Astrocyte (in vitro differentiated cells and primary cell): ENCODE measurements at regions not wholly inside any gene's neighbourhood (a gene's known extent, or its start where the extent isn't known, plus 50 kb on each side); places are given as distances from the start of the nearest gene placed in this dataset.

Experiments used
- DNase-seq: peaks from one replicate; pipeline ENCODE4 v3.0.0-alpha.2; 2010; ENCODE audit warnings: low read depth
- FAIRE-seq: peaks from 2 replicates; lab custom pipeline; 2011; peaks lifted over from hg19 to GRCh38; lab: Jason Lieb, UNC
- H2AFZ ChIP-seq: 2 replicates; pipeline ENCODE4 v1.6.0; 2012; ENCODE audit warnings: low read depth, low read length, inconsistent platforms
- H3K27ac ChIP-seq: 2 replicates; pipeline ENCODE4 v1.5.1; 2011; ENCODE audit warnings: low read depth, low read length, inconsistent platforms
- H3K27me3 ChIP-seq: 2 replicates; pipeline ENCODE4 v1.6.0; 2011; ENCODE audit warnings: low read length, inconsistent platforms; ENCODE audit not compliant: insufficient read depth
- H3K36me3 ChIP-seq: 2 replicates; pipeline ENCODE4 v1.5.1; 2011; ENCODE audit warnings: low read length, inconsistent platforms; ENCODE audit not compliant: insufficient read depth
- H3K4me1 ChIP-seq: 2 replicates; pipeline ENCODE4 v1.5.1; 2011; ENCODE audit warnings: low read length, inconsistent platforms; ENCODE audit not compliant: insufficient read depth
- H3K4me2 ChIP-seq: 2 replicates; pipeline ENCODE4 v1.6.0; 2012; ENCODE audit warnings: low read length, inconsistent platforms
- H3K4me3 ChIP-seq: 2 replicates; pipeline ENCODE4 v1.5.1; 2011; ENCODE audit warnings: low read depth, mild to moderate bottlenecking, low read length, inconsistent platforms; ENCODE audit not compliant: insufficient read depth
- H3K79me2 ChIP-seq: 2 replicates; pipeline ENCODE4 v1.6.0; 2012; ENCODE audit warnings: mild to moderate bottlenecking, low read length, inconsistent platforms; ENCODE audit not compliant: insufficient read depth
- H3K9ac ChIP-seq: 2 replicates; pipeline ENCODE4 v1.6.0; 2012; ENCODE audit warnings: mild to moderate bottlenecking, low read length, inconsistent platforms
- H3K9me3 ChIP-seq: 2 replicates; pipeline ENCODE4 v1.5.1; 2012; ENCODE audit warnings: low read depth, mild to moderate bottlenecking, low read length, inconsistent platforms; ENCODE audit not compliant: insufficient read depth
- H4K20me1 ChIP-seq: 2 replicates; pipeline ENCODE4 v1.6.0; 2012; ENCODE audit warnings: low read length, inconsistent platforms; ENCODE audit not compliant: insufficient read depth
- H3K27ac Mint-ChIP-seq: one replicate; pipeline ENCODE4 v1.8.0; 2021; ENCODE audit warnings: mild to moderate bottlenecking, mixed read lengths; ENCODE audit not compliant: unreplicated experiment
- H3K27me3 Mint-ChIP-seq: one replicate; pipeline ENCODE4 v1.8.0; 2021; ENCODE audit warnings: low read depth, mixed read lengths; ENCODE audit not compliant: unreplicated experiment
- H3K36me3 Mint-ChIP-seq: one replicate; pipeline ENCODE4 v1.8.0; 2021; ENCODE audit warnings: low read depth, mixed read lengths; ENCODE audit not compliant: unreplicated experiment
- H3K4me1 Mint-ChIP-seq: one replicate; pipeline ENCODE4 v1.8.0; 2021; ENCODE audit warnings: low read depth, mixed read lengths; ENCODE audit not compliant: unreplicated experiment
- H3K4me3 Mint-ChIP-seq: one replicate; pipeline ENCODE4 v1.8.0; 2021; ENCODE audit warnings: mild to moderate bottlenecking, moderate library complexity, mixed read lengths; ENCODE audit not compliant: unreplicated experiment
- H3K9me3 Mint-ChIP-seq: one replicate; pipeline ENCODE4 v1.8.0; 2021; ENCODE audit warnings: mild to moderate bottlenecking, mixed read lengths; ENCODE audit not compliant: unreplicated experiment
- CTCF ChIP-seq: IDR thresholded peaks from 2 replicates; pipeline ENCODE4 v1.5.1; 2011; ENCODE audit warnings: low read depth, mild to moderate bottlenecking, inconsistent platforms, low read length, moderate library complexity; ENCODE audit not compliant: insufficient read depth
- EZH2 ChIP-seq: IDR thresholded peaks from 2 replicates; pipeline ENCODE4 v1.6.1; 2012; ENCODE audit warnings: mild to moderate bottlenecking, low read length, inconsistent platforms; ENCODE audit not compliant: insufficient read depth

GRCh38 chr3:178393824-178394223 is 142.4 kb upstream of the KCNMB2 start:
- Mint-ChIP-seq H3K27ac (peak overlapping the region; percentile 15), H3K4me3 (no peak overlapping the region), H3K36me3 (no peaks in the 10 kb centered on the region), H3K9me3 (no peaks in the 10 kb centered on the region), H3K4me1 (peaks cover 2% of the 10 kb centered on the region), H3K27me3 (no peaks in the 10 kb centered on the region)
- Histone ChIP-seq H3K4me1 (peaks cover 3% of the 10 kb centered on the region), H3K4me2 (peak overlapping the region; percentile 24), H3K4me3 (no peak overlapping the region), H3K79me2 (no peaks in the 10 kb centered on the region), H2AFZ (no peak overlapping the region), H4K20me1 (no peaks in the 10 kb centered on the region), H3K9ac (no peak overlapping the region), H3K27ac (peak overlapping the region; percentile 36), H3K36me3 (no peaks in the 10 kb centered on the region), H3K27me3 (no peaks in the 10 kb centered on the region), H3K9me3 (no peaks in the 10 kb centered on the region)
- TF ChIP-seq CTCF, result no peak
- TF ChIP-seq EZH2, result no peak
- DNase-seq, result peak; percentile 73
- FAIRE-seq, result peak; percentile 29

- Mint-ChIP-seq H3K4me3 (no peak overlapping the region), H3K9me3 (peaks cover 3% of the 10 kb centered on the region), H3K27ac (no peak overlapping the region), H3K27me3 (no peaks in the 10 kb centered on the region), H3K36me3 (no peaks in the 10 kb centered on the region), H3K4me1 (peaks cover 2% of the 10 kb centered on the region)
- no peak overlapping the region for H3K4me3 ChIP-seq
- peaks cover 3% of the 10 kb centered on the region for H3K4me1 ChIP-seq
- H2AFZ ChIP-seq, result no peak overlapping the region
- FAIRE-seq (no peak), DNase-seq (no peak)
- no peaks in the 10 kb centered on the region for H4K20me1 ChIP-seq
- H3K79me2 ChIP-seq, result no peaks in the 10 kb centered on the region
- TF ChIP-seq CTCF (no peak), EZH2 (no peak)
- no peak overlapping the region for H3K27ac ChIP-seq
- H3K36me3 ChIP-seq, result no peaks in the 10 kb centered on the region
- no peaks in the 10 kb centered on the region for H3K9me3 ChIP-seq
- no peak overlapping the region for H3K4me2 ChIP-seq
- no peak overlapping the region for H3K9ac ChIP-seq
- no peaks in the 10 kb centered on the region for H3K27me3 ChIP-seq
Measured at GRCh38 chr3:178396318-178396717, 139.9 kb upstream of the KCNMB2 start.

- Mint-ChIP-seq H3K27ac (no peak overlapping the region), H3K4me1 (peaks cover 2% of the 10 kb centered on the region), H3K4me3 (no peak overlapping the region), H3K36me3 (no peaks in the 10 kb centered on the region), H3K27me3 (no peaks in the 10 kb centered on the region), H3K9me3 (peaks cover 3% of the 10 kb centered on the region)
- no peaks in the 10 kb centered on the region for H3K36me3 ChIP-seq
- H3K4me1 ChIP-seq, result peaks cover 3% of the 10 kb centered on the region
- H2AFZ ChIP-seq, result no peak overlapping the region
- DNase-seq, result no peak
- no peaks in the 10 kb centered on the region for H3K9me3 ChIP-seq
- no peak overlapping the region for H3K4me2 ChIP-seq
- no peak overlapping the region for H3K4me3 ChIP-seq
- FAIRE-seq, result no peak
- H3K27ac ChIP-seq, result no peak overlapping the region
- H3K79me2 ChIP-seq, result no peaks in the 10 kb centered on the region
- no peaks in the 10 kb centered on the region for H3K27me3 ChIP-seq
- no peaks in the 10 kb centered on the region for H4K20me1 ChIP-seq
- H3K9ac ChIP-seq, result no peak overlapping the region
- TF ChIP-seq EZH2 (no peak), CTCF (no peak)
Measured at GRCh38 chr3:178397202-178397601, 139.0 kb upstream of the KCNMB2 start.
